GM18951 (cell line): ENCODE measurements at regions not wholly inside any gene's neighbourhood (a gene's known extent, or its start where the extent isn't known, plus 50 kb on each side); places are given as distances from the start of the nearest gene placed in this dataset.

ENCODE experiments used
- POLR2A ChIP-seq: IDR thresholded peaks from 4 replicates; pipeline ENCODE4 v1.6.1; 2011; ENCODE audit warnings: mild to moderate bottlenecking; ENCODE audit not compliant: insufficient read length, insufficient read depth; ENCODE audit errors: extremely low read depth
- in situ Hi-C: fragments of 300-500 bp; cut with MboI; formaldehyde crosslinking; loops from one replicate; pipeline ENCODE4 v1.12.0; 2022; ENCODE audit warnings: low sequenced_read_pairs, mixed read lengths, inconsistent platforms; ENCODE audit not compliant: unreplicated experiment

- in situ Hi-C loops = no loop called here
- no peak for TF ChIP-seq POLR2A
Measured at GRCh38 chr11:110028921-110029320, 64.3 kb upstream of the ZC3H12C start.

- no peak for TF ChIP-seq POLR2A
- in situ Hi-C loops = no loop called here
Measured at GRCh38 chr11:110029714-110030113, 63.5 kb upstream of the ZC3H12C start.

- in situ Hi-C loops = no loop called here
- no peak for TF ChIP-seq POLR2A
Measured at GRCh38 chr11:110031171-110031570, 62.0 kb upstream of the ZC3H12C start.

DNA sequence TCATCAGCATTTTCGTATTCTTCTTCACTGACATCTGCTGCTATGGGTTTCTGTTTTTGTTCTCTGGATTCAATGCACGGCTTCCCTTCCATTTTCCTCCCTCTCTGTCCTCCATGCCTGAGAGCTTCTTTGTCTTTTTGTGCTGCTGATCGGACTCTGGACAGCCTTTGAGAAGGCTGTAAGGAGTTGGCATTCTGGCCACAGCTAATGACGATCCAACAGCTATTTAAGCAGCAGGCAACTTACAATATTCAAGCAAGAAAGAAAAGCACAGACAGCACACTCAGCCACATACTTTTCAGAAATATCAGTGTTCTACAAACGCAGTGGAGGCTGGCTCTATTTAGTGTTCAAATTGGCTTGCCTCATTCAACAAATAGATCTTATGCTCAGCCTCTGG lies 60.9 kb upstream of the ZC3H12C start:
- TF ChIP-seq POLR2A = no peak
- in situ Hi-C loops = no loop called here

- no peak for TF ChIP-seq POLR2A
- in situ Hi-C loops = no loop called here
Measured at GRCh38 chr11:110032957-110033570, 60.1 kb upstream of the ZC3H12C start.

- no peak for TF ChIP-seq POLR2A
- in situ Hi-C loops = no loop called here
Measured at GRCh38 chr11:110034806-110035205, 58.4 kb upstream of the ZC3H12C start.

DNA sequence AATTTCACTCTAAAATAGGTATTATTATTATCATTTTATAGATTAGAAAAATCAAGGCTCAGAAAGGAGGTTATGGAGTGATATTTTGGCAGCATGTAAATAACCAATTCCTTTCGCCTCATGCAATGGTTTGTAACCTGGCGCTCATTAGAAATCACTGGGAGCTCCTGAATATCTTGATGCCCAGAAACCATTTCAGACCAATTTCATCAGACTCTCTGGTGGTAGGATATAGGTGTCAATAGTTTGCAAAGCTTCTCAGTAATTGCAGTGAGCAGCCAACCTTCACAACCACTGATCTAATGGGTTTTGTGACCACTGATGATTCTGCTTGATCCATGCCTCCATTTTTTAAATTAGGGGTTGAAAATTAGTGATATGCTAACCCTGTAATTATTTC lies 57.8 kb upstream of the ZC3H12C start:
- in situ Hi-C loops = no loop called here
- TF ChIP-seq POLR2A = no peak

DNA sequence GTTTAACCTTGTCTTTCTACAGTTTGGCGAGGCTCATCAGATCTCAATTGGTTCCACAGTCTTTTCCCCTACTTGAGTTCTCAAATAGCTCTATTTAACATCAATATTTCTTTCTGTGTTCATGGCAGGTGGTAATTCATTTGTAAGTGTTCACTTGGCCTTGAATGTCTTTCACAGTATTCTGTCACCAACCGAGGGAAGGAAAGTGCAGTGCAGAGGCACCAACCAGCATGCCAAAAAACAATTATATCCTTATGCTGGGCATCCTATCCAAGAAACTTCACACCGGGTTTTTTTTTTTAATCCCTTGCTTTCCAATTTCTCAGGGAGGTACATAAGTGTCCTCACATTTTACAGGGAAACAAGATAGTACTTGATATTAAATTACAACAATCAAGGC lies 55.0 kb upstream of the ZC3H12C start:
- TF ChIP-seq POLR2A = no peak
- in situ Hi-C loops = no loop called here
